Thyroid gland (tissue), 4 donors: ENCODE measurements at regions not wholly inside any gene's neighbourhood (a gene's known extent, or its start where the extent isn't known, plus 50 kb on each side); places are given as distances from the start of the nearest gene placed in this dataset.

Source experiments
- POLR2A ChIP-seq, 2 donors: fragments of 450-650 bp; IDR thresholded peaks; one replicate each; pipeline ENCODE4 v1.6.1; 2017; ENCODE audit warnings: antibody characterized with exemption in 2 of 2, mild to moderate bottlenecking in 2 of 2, moderate library complexity in 1 of 2
- TF ChIP-seq, protein P1 (sequence below), 6 experiments: fragments of 200-600 bp in 3 of 6; fragments of 450-650 bp in 3 of 6; sonication (generic) in 3 of 6; IDR thresholded peaks; one replicate each; pipeline ENCODE4 v1.5.1; 2016 to 2019; ENCODE audit warnings: antibody characterized with exemption in 6 of 6, mild to moderate bottlenecking in 2 of 6, inconsistent platforms in 1 of 6, moderate library complexity in 1 of 6

DNA sequence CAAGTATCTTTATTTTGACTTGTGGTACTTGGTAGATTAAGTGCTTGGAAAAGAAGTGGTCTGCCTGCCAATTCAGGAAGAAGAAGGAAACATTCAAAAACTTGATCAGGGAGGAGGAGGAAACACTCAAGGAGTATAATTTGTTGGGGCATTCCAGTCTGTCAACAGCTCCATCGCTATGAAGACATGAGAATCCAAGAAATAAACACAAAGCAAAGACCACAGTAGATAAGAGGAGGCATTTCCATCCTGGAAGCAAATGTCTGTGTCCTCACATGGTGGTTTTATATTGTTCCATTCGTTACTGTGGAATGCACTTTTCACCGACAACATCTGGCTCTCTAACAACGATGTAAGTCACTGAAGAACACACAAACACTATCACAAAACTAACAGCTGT, 176.1 kb upstream of the FRMD4B start:
- TF ChIP-seq, protein P1, sequence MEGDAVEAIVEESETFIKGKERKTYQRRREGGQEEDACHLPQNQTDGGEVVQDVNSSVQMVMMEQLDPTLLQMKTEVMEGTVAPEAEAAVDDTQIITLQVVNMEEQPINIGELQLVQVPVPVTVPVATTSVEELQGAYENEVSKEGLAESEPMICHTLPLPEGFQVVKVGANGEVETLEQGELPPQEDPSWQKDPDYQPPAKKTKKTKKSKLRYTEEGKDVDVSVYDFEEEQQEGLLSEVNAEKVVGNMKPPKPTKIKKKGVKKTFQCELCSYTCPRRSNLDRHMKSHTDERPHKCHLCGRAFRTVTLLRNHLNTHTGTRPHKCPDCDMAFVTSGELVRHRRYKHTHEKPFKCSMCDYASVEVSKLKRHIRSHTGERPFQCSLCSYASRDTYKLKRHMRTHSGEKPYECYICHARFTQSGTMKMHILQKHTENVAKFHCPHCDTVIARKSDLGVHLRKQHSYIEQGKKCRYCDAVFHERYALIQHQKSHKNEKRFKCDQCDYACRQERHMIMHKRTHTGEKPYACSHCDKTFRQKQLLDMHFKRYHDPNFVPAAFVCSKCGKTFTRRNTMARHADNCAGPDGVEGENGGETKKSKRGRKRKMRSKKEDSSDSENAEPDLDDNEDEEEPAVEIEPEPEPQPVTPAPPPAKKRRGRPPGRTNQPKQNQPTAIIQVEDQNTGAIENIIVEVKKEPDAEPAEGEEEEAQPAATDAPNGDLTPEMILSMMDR (IDR thresholded peaks at IDR 0.05), result no peak
- no peak for TF ChIP-seq POLR2A (IDR thresholded peaks at IDR 0.05)
